GM23248 (cell line): ENCODE measurements at regions not wholly inside any gene's neighbourhood (a gene's known extent, or its start where the extent isn't known, plus 50 kb on each side); places are given as distances from the start of the nearest gene placed in this dataset.

Experiments
- EZH2 ChIP-seq: fragments of 200-600 bp; sonication (generic); IDR thresholded peaks from 2 replicates; pipeline ENCODE4 v1.6.1; 2018; ENCODE audit warnings: antibody characterized with exemption, mild to moderate bottlenecking; ENCODE audit not compliant: insufficient read depth, poor library complexity, severe bottlenecking
- EZH2phosphoT487 ChIP-seq: fragments of 200-600 bp; sonication (generic); IDR thresholded peaks from 2 replicates; pipeline ENCODE4 v1.6.1; 2018; ENCODE audit warnings: antibody characterized with exemption, moderate library complexity, mild to moderate bottlenecking, low read depth; ENCODE audit not compliant: insufficient read depth

DNA sequence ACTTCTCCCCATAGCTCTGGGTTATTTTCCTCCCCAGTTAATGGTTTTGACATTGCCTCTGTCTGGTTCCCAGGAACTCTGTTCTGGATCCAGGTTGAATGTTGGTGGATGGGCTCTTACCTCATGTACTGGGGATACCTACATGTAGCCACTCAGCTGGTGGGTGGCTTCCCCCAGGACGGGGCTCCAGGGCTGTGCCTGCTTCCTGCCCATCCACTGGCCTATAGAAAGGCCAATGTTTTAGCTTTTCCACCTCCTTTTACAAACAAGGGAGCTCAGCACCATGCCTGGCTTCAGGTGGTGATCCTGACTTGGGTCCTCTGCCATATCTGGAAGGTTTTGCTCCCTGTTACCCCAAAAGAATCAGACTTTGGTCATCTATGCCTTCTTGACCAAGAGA is 120.2 kb downstream of the AKAP11 start:
- TF ChIP-seq EZH2phosphoT487 = no peak
- TF ChIP-seq EZH2 = no peak
